ENCODE measurements at regions not wholly inside any gene's neighbourhood (a gene's known extent, or its start where the extent isn't known, plus 50 kb on each side); places are given as distances from the start of the nearest gene placed in this dataset.
"Not testable (repeated sequence)": the region's sequence is repeated elsewhere in the genome, so short reads cannot be mapped to it uniquely, and the experiment has no call there.

- not testable (repeated sequence) for DNase-seq
These were observed 776.2 kb downstream of the KCTD8 start for GRCh38 chr4:43672265-43672885.

GRCh38 chr4:43680421-43680820 lies 768.2 kb downstream of the KCTD8 start:
- no peak for DNase-seq

GRCh38 chr4:43682551-43682950 lies 766.1 kb downstream of the KCTD8 start:
- no peak for DNase-seq

DNA sequence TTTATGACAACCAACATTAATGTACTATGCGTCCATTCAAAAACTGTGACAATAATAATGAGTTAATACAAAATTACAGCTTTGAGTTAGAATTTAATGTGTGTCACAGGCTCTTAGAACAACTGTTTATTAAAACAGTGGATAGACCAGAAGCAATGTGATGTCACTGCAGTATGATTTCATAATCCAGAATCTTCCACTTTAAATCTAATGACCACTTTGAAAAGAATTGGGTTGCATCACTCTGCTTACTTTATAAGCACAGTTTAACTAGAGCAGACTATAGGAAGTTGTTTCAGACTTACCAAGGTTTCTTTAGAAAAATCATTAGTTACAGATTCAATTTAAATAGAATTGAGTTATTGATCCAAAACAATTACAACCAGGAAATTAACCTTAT lies 758.5 kb downstream of the KCTD8 start:
- DNase-seq = no peak

GRCh38 chr4:43693876-43694275 lies 754.7 kb downstream of the KCTD8 start:
- no peak for DNase-seq

DNA sequence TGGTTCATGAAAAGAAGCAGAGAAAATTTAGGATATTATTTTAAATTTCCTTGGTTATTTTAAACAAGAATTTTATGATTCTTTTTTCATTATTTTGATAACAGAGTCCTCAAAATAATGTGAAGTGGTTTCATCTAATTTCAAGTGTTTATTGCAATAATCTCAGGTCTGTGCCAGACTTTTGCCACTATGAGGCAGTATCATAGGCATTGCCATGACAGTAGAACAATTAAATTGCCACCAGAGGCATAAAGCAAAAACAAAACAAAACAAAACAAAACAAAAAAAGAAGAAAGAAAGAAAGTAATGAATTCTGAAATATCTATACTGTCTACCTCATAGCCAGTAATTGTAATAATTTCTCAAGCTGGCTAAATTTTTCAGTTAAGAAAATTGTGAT lies 739.2 kb downstream of the KCTD8 start:
- no peak for DNase-seq

DNA sequence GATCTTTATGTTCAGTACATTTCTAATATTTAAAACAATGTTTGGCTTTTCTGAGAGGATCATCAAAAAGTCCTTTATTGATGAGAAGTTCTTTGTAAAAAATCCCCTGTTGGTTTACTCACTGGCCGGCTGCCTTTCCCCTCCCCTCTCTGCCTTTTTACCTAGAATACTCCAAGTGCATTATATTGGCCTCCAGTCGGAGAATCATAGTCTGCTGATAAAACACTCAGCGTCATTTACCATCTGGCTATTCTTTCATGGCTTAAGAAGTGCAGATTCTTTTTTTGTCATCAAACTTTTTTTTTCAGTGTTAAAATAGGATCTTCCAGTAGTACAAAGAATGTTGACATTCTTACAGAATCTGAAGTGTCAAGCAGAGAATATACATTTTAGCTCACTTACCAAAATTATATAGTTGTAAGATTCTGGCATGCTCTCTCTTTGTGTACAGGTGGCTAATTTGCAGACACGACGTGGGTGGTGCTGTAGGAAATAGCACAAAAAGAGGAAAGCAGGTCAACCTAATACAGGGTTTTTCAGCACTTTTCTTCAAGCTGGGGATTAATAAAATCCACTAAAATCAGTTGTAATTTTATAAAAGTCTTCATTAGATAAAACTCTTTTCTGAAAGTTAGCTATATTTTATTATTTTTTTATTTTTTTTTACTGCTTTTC lies 731.8 kb downstream of the KCTD8 start:
- no peak for DNase-seq

GRCh38 chr4:43718369-43718768 lies 730.2 kb downstream of the KCTD8 start:
- DNase-seq = no peak

DNA sequence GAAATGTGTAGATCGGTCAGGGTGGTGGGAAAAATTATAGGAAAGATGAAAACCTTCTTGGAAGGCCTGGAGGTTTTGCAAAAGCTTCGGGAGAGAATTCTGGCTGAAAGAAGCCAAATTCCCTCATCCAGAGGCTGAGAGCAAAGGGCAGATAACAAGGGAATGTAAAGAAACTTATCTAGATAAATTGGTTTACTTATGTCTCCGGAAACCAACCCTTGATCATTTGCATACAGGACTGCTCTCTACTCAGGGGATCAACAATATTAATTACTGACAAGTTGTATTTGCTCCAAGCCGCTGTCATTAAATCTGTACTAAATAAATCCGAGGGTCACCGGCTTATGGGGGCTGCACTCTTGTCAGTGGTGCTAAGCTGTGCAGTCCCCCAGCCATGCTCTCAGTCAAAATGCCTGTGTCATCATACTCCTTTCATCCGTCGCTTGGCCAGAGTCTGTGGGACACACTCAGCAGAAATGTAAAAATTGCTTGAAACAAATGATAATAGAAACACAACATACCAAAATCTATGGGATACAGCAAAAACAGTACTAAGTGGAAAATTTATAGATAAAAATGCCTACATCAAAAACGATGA lies 715.7 kb downstream of the KCTD8 start:
- no peak for DNase-seq

GRCh38 chr4:43742083-43742482 lies 706.5 kb downstream of the KCTD8 start:
- DNase-seq = no peak

DNA sequence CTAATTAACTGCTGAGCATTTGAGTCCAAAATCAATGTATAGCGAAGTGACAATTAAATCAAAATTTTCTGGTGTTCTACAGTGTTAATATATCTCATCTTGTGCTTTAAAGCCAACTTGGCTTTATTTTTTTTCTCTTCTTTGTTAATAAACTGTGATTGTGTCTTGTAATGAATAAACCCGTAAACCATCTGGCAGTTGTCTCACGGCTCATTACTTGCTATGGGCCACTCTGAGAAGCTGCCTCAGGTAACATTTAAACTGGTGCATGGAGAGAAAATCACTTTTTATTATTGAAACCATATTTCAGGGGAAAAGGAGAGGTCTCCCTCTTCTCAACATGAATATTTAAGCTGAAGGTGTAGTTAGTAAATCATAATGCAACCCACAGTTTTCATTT lies 694.0 kb downstream of the KCTD8 start:
- DNase-seq = no peak

- DNase-seq = no peak
These were observed 691.5 kb downstream of the KCTD8 start for GRCh38 chr4:43757147-43757546.

- no peak for DNase-seq
These were observed 689.8 kb downstream of the KCTD8 start for GRCh38 chr4:43758836-43759235.

GRCh38 chr4:43763029-43763610 lies 685.5 kb downstream of the KCTD8 start:
- DNase-seq = no peak

DNA sequence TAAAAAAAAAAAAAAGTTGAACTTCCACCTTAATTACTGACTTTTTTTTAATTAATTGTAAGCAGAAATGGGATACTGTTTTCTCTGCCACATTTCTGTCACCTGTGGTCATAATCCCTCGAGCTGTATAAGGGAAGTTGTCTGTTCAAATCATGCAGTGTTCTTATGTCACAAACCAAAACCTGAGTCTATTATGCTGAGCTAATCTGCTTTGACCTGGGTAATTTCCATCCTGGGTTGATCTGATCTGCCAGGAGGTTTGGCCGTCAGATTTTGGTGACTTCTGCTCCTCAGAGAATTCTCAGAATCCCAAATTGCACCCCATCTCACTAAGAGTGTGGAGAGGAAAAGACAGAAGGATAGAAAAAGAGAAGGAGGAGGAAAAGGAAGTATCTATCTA lies 683.1 kb downstream of the KCTD8 start:
- DNase-seq = no peak

DNA sequence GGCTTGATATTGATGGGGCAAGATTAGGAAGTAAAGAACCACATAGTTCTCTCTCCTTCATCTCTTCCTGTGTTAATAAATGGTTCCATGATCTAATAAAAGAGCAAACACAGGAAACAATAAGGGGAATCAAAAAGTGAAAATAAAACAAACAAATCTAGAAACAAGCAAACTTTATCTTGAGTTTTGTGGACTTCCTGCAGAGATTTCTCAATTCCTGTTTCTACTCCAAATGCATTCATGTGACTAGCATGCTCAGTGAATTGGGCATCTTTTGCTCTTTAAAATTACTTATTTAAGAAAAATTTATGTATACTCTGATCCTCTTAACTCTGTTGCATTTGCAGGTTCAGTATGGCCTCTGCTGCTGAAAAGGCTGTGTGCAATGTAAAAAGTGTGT lies 682.0 kb downstream of the KCTD8 start:
- DNase-seq = no peak

- no peak for DNase-seq
These were observed 672.2 kb downstream of the KCTD8 start for GRCh38 chr4:43776371-43776770.

DNA sequence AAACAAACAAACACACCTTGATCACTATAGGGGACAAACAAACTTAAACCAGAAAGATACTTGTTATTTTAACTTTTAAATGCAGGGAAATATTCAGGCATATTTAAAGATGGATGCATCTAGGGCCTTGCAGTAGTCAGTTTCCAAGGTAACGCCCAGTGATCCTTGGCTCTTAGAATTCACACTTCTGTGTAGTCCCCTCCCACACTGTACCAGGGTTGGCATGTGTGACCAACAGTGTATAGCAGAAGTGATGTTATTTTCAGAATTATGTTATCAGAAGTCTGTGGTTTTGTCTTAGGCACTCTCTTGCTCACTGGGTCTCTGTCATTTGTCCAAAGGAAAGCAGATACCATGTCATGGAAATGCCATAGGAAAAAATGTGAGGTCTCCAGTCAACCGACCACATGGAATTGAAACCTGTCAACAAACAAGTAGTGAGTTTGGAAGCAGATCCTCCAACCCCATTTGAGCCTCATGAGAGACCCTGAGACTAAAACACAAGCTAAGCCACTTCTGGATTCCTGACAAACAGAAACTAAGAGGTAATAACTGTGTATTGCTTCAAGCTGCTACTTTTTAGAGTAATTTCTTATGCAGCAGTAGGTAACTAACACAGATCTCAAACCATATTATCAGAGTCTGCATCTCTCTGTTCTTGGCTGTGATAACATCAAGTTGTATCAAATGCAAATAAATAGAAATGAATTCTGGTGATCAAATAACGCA lies 670.3 kb downstream of the KCTD8 start:
- no peak for DNase-seq

DNA sequence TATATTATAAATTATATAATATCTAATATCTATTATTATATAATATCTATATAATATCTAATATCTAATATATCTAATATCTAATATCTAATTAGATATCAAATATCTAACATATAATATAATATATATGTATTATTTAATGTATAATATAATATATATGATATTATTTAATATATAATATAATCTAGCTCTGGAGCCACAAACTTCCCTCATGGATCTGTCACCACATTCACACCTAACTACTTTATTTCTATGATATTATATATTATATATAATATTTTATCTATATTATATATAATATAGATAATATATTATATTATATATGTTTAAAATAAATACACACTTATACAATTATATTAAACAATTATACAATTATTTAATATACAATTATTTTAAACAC lies 667.5 kb downstream of the KCTD8 start:
- no peak for DNase-seq

DNA sequence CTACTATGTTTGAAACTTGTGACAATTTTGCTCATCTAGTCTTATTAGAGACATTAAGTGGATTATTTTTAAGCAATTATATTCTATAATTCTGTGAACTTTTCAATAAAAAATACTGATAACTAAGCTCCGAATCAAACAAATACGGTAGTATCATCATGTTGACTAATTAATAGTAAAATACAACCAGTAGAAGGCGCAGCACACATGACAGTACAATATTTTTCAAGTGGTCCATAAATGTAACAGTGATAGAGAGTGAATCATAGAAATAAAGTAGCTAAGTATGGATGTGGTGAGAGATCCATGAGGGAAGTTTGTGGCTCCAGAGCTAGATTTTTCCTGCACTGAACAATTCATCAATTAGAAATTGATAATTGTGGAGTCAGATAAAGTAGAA lies 666.2 kb downstream of the KCTD8 start:
- DNase-seq = no peak

- no peak for DNase-seq
These were observed 632.5 kb downstream of the KCTD8 start for GRCh38 chr4:43816116-43816515.

DNA sequence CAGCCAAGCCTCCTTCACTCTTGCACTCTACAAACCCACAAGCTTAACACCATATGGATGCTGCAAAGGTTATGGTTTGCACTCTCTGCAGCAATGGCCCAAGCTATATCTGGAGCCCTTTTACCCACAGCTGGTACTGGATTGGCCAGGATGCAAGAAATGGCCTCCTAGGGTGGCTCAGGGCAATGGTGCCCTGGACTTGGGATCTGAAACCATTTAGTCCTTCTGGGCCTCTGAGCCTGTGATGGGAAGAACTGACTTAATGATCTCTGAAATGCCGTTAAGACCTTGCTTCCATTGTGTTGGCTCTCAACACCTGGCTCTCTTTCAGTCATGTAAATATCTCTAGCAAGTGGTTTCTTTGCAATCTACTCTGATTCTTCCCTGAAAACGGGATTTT lies 626.0 kb downstream of the KCTD8 start:
- DNase-seq = no peak

DNA sequence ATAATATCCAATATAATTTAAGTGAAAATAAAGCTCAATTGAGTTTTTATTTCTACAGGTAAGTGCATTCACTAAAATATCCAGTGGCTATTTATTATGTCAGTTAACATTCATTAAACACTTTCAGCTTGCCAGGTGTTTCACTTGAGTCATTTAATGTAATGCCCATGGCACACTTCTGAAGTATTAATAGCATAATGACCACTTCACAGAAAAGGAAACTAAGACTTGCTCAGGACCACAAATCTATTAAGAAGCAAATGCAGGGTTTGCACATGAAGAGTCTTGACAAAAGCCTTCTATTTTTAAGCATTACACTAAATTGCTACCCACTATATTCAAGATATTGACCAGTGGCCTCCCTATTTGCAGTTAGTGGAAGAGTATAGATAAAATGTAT lies 612.7 kb downstream of the KCTD8 start:
- no peak for DNase-seq

GRCh38 chr4:43837171-43837570 lies 611.4 kb downstream of the KCTD8 start:
- DNase-seq = no peak

Measured in activated CD4-positive, alpha-beta T cell treated with anti-CD3 and anti-CD28 coated beads for 4 hours (primary cell).